ENCODE measurements at regions not wholly inside any gene's neighbourhood (a gene's known extent, or its start where the extent isn't known, plus 50 kb on each side); places are given as distances from the start of the nearest gene placed in this dataset.

DNA sequence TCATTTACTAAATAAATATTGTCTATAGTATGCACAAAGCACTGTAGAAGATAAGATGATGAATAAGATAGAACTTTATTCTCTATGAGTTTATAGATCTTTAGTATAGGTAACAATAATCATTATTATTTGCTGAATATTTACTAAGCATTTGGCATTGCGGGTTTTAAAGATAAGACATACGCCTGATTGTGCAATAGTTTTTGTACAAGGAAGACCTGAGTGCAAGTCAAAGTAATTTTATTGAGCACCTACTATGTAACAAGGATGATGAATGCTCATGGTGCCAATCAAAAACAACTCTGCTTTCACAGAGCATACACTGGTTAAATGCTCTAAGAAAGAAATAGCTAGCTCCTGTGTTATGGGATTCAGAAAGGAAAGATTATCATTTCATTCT, 1461.7 kb upstream of the FLRT2 start:
- TF ChIP-seq TAF1 (IDR thresholded peaks at IDR 0.05; ENCODE audit: borderline replicate concordance, insufficient read depth, low read length) = no peak
- no peak for TF ChIP-seq POLR2AphosphoS5 (IDR thresholded peaks at IDR 0.05; ENCODE audit: low read depth, low read length)
- no peak for TF ChIP-seq FOXP2 (optimal IDR thresholded peaks at IDR 0.05; ENCODE audit: borderline replicate concordance, extremely low read depth, extremely low read length, insufficient read depth)
- TF ChIP-seq SIN3A (IDR thresholded peaks at IDR 0.05; ENCODE audit: borderline replicate concordance, insufficient read depth, low read length) = no peak
- TF ChIP-seq, protein P1, sequence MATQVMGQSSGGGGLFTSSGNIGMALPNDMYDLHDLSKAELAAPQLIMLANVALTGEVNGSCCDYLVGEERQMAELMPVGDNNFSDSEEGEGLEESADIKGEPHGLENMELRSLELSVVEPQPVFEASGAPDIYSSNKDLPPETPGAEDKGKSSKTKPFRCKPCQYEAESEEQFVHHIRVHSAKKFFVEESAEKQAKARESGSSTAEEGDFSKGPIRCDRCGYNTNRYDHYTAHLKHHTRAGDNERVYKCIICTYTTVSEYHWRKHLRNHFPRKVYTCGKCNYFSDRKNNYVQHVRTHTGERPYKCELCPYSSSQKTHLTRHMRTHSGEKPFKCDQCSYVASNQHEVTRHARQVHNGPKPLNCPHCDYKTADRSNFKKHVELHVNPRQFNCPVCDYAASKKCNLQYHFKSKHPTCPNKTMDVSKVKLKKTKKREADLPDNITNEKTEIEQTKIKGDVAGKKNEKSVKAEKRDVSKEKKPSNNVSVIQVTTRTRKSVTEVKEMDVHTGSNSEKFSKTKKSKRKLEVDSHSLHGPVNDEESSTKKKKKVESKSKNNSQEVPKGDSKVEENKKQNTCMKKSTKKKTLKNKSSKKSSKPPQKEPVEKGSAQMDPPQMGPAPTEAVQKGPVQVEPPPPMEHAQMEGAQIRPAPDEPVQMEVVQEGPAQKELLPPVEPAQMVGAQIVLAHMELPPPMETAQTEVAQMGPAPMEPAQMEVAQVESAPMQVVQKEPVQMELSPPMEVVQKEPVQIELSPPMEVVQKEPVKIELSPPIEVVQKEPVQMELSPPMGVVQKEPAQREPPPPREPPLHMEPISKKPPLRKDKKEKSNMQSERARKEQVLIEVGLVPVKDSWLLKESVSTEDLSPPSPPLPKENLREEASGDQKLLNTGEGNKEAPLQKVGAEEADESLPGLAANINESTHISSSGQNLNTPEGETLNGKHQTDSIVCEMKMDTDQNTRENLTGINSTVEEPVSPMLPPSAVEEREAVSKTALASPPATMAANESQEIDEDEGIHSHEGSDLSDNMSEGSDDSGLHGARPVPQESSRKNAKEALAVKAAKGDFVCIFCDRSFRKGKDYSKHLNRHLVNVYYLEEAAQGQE (IDR thresholded peaks at IDR 0.05; ENCODE audit: insufficient read depth in 1 of 2, low read depth in 2 of 2, low read length in 2 of 2) = no peak

DNA sequence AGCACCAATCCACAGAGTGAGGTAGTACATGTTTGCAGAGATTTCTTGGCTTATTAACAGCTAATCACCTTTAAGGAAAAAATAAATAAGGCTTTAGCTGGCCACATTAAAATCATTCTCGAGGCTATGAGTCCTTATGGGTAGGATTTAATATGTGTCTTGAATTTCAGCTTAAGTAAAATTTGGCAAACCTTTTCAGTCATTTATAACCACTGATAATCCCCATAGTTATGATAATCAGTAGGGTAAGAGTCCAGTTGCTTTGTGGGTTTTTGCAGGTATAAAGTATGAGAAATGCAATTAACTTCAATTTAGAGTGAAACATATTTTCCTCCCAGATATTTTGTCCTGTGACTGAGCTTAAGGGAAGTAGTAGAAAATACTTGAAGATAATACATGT, 1458.9 kb upstream of the FLRT2 start:
- no peak for TF ChIP-seq SIN3A (IDR thresholded peaks at IDR 0.05; ENCODE audit: borderline replicate concordance, insufficient read depth, low read length)
- no peak for TF ChIP-seq POLR2AphosphoS5 (IDR thresholded peaks at IDR 0.05; ENCODE audit: low read depth, low read length)
- no peak for TF ChIP-seq TAF1 (IDR thresholded peaks at IDR 0.05; ENCODE audit: borderline replicate concordance, insufficient read depth, low read length)
- TF ChIP-seq, protein P1 (IDR thresholded peaks at IDR 0.05; ENCODE audit: insufficient read depth in 1 of 2, low read depth in 2 of 2, low read length in 2 of 2) = no peak

DNA sequence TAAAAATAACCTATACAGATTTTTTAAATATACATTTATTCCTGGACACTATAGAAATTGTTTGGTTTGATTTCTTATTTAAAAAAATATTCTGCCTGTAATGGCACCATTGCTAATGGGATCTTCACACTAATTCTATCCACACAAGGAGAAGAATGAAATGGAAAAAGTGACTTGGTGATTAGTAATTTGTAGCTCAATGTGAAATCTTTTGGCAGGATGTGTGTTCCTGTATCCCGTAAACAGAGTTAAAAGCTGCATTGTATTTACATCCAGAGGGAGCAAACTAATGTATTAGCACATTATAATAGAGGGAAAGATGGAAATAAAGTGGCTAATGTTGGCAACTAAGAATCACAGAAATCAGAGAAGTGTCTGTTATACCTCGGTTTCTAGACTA, 1455.3 kb upstream of the FLRT2 start:
- TF ChIP-seq POLR2AphosphoS5 (IDR thresholded peaks at IDR 0.05; ENCODE audit: low read depth, low read length) (no peak), TAF1 (IDR thresholded peaks at IDR 0.05; ENCODE audit: borderline replicate concordance, insufficient read depth, low read length) (no peak), FOXP2 (optimal IDR thresholded peaks at IDR 0.05; ENCODE audit: borderline replicate concordance, extremely low read depth, extremely low read length, insufficient read depth) (no peak), SIN3A (IDR thresholded peaks at IDR 0.05; ENCODE audit: borderline replicate concordance, insufficient read depth, low read length) (no peak)
- TF ChIP-seq, protein P1 (IDR thresholded peaks at IDR 0.05; ENCODE audit: insufficient read depth in 1 of 2, low read depth in 2 of 2, low read length in 2 of 2) = no peak

DNA sequence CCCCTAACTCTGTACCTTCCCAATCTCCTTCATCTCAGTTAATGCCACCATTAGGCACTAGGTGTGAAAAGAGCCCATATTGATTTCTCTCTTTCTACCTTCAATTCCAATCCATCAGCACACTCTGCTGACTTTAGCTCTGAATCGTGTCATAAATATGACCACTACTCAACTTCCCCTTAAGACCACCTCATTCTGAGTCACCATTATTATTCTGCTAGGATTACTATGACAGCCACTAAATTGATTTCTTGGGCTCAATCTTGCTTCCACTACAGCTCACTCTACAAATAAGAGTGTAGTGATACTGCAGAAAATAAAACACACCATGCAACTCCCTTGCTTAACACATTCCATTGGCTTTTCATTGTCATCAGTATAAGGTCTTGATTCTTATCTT, 1449.0 kb upstream of the FLRT2 start:
- no peak for TF ChIP-seq POLR2AphosphoS5 (IDR thresholded peaks at IDR 0.05; ENCODE audit: low read depth, low read length)
- TF ChIP-seq TAF1 (IDR thresholded peaks at IDR 0.05; ENCODE audit: borderline replicate concordance, insufficient read depth, low read length) = no peak
- TF ChIP-seq, protein P1 (IDR thresholded peaks at IDR 0.05; ENCODE audit: insufficient read depth in 1 of 2, low read depth in 2 of 2, low read length in 2 of 2) = no peak
- no peak for TF ChIP-seq SIN3A (IDR thresholded peaks at IDR 0.05; ENCODE audit: borderline replicate concordance, insufficient read depth, low read length)

DNA sequence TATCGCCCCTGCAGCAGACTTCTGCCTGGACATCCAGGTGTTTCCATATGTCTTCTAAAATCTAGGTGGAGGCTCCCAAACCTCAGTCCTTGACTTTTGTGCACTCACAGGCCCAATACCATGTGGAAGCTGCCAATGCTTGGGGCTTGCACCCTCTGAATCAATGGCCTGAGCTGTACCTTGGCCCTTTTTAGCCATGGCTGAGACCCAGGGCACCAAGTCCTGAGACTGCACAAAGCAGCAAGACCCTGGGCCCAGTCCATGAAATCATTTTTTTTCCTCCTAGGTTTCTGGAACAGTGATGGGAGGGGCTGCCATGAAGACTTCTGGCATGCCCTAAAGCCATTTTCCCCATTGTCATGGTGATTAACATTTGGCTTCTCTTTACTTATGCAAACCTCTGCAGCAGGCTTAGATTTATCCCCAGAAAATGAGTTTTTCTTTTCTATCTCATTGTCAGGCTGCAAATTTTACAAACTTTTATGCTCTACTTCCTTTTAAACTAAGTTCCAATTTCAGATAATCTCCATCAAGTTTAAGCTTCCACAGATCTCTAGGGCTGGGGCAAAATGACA, 1445.8 kb upstream of the FLRT2 start:
- TF ChIP-seq SIN3A (IDR thresholded peaks at IDR 0.05; ENCODE audit: borderline replicate concordance, insufficient read depth, low read length) = no peak
- TF ChIP-seq TAF1 (IDR thresholded peaks at IDR 0.05; ENCODE audit: borderline replicate concordance, insufficient read depth, low read length) = no peak
- no peak for TF ChIP-seq POLR2AphosphoS5 (IDR thresholded peaks at IDR 0.05; ENCODE audit: low read depth, low read length)
- no peak for TF ChIP-seq FOXP2 (optimal IDR thresholded peaks at IDR 0.05; ENCODE audit: borderline replicate concordance, extremely low read depth, extremely low read length, insufficient read depth)
- TF ChIP-seq, protein P1 (IDR thresholded peaks at IDR 0.05; ENCODE audit: insufficient read depth in 1 of 2, low read depth in 2 of 2, low read length in 2 of 2) = no peak
